NOMO-1 (cell line): ENCODE measurements at regions not wholly inside any gene's neighbourhood (a gene's known extent, or its start where the extent isn't known, plus 50 kb on each side); places are given as distances from the start of the nearest gene placed in this dataset.

ENCODE experiments used
- DNase-seq, 2 experiments: peaks; one replicate each; lab custom pipeline; 2025; ENCODE audit not compliant: unreplicated experiment in 2 of 2; lab: John Stamatoyannopoulos, UW

DNA sequence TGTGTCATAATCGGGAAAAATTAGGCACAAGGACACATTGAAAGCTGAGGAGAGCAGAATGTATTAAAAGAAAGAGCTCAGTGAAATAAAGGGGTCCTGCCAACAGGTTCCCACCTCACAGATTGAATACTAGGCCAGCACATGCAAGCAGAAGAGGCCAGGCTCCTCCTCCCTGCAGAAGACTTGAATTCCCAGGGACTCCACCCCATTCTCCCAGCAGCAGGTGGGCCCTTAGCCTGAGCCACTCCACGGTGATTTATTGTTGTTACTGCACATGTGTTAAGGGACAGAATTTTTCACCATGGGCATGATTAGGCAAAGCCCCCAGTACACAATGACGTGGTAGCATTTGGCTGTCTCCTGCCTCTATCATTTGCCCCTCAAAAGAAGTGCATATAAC, 1844.7 kb downstream of the NCAM2 start:
- DNase-seq, result no peak

DNA sequence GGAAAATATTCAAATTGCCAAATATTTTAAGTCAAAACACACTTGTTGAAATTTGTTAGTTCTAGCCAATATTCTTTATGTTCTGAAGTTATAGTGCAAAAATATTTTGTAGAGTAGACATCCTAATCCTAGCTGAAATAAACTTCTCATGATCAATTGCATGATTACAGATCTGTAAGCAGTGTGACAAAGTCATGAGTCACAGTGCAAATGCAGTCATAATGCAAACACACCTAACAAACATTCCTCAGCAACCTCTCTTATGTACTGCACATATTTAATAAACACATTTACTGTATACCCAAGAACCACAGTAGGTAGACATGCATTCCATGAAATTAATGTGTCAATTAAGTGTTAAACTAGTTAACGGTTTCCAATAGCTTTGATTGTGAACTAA, 1857.4 kb downstream of the NCAM2 start:
- DNase-seq, result no peak

DNA sequence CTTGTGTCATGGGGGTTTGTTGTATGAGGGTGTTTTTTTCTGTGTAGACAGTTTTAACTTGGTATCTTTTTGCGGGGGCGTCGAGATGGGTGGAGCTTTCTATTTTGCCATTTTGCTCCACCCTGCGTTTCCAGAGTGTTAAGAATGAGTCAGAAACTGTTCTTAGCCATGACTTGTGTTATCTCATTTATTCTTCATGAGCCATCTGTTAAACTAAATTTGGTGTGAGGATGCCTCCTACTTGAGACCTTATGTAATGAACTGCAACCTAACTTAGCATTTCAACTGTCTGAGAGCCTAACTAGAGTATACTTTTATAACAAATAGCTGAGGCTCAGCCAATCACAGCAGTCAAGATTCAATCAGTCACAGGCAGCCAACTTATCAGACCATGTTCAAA, 1873.5 kb downstream of the NCAM2 start:
- DNase-seq, result no peak

DNA sequence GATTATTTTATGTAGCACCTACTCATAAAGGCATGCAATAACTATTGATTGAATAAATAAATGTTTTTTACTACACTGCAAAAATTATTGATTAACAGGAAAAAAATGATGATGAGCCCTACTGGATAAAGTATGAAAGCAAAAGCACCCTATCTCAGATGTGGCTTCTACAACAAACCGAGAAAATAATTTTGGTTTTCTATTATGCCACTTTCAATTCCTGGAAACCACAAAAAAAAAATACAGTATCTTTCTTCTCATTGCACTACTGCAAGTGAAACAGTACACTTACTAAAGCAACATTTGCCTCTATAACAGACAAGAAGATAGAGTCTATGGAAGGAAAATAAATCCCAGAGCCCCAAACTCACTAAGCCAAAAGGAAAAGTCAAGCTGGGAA, 1882.4 kb downstream of the NCAM2 start:
- DNase-seq, result no peak

DNA sequence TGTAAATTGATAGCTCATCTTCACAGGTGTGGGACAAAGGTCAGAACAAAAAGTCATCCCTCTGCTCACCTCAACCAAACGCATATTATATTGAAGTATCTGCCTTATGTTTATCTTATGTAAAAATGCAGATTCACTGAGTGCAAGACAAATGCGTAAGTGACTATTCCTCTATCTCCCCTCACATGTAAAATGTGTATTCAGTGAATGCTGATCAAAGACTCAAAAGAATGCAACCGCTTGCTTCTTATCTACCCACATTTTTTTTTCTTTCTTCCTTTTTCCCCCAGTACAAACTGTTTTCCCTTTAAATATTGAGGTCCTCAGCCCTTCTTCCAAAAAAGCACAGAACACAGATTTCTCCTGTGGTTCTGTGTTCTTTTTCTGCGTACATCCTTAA, 1882.9 kb downstream of the NCAM2 start:
- DNase-seq, result no peak

DNA sequence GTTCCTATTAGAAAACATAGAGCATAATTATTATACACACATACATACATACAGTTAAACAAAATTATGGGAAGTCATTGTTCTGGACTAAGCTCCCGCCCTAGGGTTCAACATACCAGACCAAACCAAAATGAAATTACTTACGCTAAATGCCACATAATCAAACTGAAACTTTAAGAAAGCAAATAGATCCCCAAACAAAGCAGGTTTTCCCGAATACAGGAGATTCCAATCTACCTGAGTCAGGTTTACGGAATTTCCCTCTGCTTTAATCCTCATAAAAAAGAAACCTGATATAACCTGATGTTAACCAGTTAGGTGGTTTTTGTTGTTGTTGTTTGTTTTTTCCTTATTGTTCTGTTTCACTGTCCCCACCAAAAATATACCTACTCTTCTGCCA, 1886.9 kb downstream of the NCAM2 start:
- DNase-seq, result no peak

DNA sequence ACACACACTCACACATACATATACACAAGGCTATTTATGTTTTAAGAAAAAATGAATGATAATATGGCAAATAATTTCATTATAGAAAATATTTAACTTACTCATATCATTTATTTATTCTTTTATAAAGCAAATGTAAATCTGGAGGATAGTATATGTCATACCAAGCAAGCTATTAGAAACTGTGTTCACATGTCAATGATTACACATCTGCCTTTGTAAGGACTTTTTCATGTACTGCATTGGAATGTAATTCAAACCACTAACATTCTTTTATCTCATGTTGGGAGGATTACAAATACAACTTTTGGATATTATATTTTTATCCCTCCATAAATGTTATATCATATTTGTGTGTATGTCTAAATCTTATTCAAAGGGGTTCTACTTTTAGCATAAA, 1887.4 kb downstream of the NCAM2 start:
- no peak for DNase-seq

DNA sequence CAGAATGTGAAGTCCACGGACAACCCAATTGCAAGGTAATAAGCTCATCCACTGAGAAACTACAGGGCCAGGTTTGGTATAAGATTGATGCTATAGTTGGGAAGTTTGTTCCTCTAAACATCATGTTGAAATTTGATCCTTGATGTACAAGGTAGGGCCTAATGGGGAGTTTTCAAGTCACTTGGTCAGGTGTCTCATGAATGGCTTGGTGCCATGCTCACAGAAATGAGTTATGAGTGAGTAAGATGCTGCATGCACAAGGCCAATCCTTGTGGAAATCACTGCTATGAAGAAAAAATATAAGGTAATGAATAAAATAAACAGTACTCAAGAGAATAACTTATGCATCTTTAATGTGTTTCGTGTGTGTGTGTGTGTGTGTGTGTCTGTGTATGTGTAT, 1891.2 kb downstream of the NCAM2 start:
- no peak for DNase-seq

DNA sequence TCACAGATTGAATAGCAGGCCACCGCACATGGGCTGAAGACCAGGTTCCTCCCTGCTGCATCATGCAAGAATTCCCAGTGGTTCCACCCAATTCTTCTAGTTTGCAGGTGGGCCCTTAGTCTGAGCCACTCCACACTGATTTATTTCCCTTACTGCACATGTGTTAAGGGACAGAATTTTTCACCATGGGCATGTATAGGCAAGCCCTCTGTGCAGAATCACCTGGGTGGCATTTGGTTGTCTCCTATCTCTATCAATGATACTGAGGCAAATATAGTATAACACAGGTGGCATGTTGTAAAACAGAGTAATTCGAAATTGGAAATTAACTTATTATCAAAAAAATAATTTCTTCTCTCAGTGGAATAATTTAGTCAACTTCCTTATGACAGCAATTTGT, 1892.4 kb downstream of the NCAM2 start:
- no peak for DNase-seq

DNA sequence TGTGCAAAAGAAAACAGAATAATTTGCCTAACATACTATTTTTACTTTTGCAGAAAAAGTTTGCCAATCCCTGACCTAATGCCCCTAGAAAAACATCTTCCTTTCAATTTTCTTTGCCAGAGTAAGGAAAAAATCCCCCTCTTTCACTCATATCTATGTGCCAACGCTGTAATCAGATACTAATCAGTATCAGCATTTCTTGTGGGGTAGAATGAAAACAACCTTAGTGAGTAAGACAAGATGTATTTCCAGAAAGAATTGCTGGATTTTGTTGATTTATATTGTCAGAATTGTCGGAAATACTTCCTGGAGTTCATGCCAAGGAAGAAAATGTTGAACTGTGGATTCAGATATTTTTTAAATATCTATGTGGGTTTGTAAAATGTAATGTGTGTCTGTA, 1893.8 kb downstream of the NCAM2 start:
- no peak for DNase-seq

DNA sequence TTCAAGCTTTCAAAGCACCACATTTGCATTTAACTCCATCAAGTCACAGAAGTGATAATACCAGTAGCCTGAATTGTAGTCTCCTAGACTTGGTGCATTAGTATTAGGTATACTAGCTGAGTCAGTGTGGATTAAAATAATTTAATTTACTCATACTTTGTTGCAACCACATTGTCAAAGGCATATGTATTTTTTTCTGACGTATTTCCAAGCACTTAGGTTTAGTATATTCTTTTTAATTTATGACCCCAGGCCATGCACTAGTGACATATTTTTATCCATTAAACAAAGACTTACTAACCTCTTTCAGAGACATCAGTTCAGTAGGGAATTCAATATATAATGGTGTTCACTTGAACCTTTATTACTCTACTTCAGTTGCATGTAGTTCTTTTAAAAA, 1894.5 kb downstream of the NCAM2 start:
- DNase-seq, result no peak

DNA sequence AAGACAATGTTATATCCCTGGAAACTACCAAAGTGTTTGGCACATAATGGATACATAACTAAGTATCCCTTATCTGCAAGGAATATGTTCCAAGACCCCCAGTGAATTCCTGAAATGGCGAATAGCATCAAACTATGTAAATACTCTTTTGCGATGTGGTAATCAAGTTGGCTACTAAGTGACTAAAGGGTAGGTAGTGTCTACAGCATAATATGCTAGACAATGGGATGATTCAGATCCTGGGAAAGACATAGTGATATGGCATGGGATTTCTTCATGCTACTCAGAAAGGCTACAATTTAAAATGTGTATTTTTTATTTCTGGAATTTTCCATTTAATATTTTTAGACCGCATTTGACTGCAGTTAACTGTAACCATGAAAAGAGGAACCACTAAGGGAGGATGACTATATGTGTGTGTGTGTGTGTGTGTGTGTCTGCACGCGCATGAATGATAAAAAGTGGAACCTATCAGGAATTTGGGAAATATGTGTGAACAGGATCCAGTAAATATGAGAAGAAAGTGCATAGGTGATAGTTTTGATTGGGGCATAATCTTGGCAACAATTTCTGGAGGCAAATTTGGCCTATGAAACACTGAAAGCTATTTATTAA, 1899.9 kb downstream of the NCAM2 start:
- no peak for DNase-seq

DNA sequence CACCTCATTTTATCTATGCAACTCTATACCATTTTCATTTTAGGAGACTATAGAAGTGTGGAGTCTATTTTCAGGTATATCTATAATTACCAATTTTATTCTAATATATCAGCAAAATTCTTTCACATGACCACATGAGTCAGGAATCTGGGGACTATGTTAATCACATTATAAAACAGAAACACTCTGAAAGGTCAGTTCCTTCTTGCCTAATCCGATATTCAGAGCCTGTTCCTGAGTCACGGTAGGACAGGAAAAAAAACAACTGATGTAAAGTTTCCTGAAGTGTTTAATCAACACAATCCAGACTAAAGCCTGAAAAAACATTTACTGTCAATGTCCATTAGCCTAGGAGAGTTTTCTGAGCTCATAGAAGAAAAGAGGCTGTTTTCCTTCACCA, 1902.3 kb downstream of the NCAM2 start:
- DNase-seq, result no peak

DNA sequence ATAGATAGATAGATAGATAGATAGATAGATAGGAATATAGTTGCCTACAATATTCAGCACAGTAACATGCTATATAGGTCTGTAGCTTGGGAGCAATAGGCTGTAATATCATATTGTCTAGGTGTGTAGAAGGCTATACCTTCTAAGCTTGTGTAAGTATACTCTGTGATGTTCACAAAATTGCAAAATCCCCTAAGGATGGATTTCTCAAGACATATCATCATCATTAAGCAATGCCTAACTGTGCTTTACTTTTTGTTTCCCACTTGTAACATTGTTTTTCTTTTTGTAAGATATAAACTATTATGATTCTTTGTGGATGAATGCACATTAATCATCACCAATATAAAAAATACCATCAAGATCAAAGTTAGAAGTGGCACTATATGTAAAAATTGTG, 1905.6 kb downstream of the NCAM2 start:
- DNase-seq, result no peak

DNA sequence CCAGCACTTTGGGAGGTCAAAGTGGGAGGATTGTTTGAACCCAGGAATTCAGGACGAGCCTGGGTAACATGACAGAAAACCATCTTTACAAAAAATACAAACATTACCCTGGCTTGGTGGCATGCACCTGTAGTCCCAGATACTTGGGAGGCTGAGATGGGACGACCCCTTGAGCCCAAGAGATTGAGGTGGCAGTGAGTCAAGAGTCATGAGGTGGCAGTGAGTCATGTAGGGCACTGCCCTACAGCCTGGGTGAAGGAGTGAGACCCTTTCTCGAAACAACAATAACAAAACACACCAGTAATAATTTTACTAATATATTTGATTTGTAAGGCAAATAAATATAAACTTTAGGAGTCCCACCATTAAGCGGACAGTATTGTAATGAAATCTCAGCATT, 1906.2 kb downstream of the NCAM2 start:
- no peak for DNase-seq

DNA sequence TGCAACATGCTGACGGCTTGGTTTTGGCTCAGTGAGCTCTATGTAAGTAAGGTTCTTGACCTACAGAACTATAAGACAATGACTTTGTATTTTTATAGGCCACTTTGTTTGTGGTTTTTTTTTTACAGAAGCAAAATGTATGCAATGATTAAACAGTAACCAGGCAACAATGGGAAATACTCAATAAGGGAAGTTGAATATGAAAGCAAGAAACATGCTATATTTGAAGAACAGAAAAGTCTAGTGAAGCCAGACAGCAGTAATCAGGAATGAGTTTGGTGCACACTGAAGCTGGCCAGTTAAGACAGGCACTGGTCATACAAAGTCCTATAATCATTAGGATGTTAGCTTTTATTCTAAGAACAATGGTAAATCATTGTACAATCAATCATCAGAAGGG, 1926.8 kb downstream of the NCAM2 start:
- DNase-seq, result no peak

DNA sequence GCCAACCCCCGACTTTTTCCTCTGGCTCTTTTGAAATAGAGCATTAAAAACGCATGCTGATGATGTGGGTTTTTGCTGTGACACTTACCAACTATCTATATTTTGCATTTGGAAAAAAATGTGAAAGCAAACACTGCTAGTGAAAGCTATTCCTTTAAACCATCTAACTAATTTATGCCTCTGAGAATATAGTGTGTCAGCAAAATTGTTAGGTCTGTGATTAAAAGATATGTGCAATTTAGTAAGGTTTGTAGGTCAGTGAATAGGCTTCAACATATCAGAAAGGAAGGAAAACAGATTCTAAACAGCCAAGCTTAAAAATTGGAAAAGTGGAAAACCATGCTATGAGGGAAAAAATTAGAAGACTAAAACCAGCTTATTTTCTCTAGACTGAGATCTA, 1929.3 kb downstream of the NCAM2 start:
- no peak for DNase-seq

DNA sequence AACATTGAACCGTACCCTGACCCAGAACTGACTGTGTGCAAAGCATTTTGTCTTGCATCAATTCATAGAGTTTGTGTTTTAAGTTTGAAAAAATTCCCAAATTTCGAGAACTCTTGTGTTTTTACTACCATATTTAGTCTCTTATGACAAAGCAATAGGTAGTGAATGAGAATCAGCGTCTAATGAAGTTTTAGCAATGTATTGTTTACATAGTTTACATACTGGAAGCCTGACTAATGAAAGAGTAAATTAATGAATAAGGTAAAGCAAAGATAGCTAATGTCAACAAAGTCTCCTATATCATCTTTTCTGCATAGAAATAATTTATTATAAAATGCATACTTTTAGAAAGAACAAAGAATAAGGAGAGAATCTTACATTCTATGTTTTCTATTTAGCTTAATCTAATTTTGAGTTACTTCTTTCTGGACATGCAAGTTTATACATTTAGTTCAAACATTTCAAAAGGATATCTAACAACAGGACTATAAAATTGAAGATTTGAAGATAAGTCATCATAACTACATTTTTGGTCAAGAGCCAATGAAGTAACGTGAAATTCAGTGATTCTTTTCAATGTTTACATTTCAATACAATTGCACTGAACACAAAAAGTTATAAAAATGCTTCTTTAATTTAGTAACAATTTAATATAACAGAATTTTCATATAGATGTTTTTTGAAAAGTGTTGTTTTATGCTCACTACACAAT, 1943.7 kb downstream of the NCAM2 start:
- DNase-seq, result no peak

DNA sequence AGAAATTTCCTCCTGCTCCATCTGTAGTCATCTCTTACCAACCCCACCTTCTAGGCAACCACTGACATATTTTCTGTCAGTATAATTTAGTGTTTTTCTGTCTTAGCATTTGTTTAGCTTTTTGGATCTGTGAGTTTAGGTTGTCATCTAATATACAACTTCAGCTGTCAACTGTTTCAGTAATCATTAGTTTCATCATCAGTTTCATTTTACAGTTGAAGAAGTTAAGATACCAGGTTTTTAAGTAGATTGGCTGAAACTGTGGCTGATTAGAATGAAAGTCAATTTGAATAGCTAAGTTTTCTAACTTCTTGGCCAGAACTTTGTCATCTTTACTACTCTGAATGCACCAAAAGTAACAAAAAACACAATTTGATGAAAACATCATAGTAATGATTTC, 1957.3 kb downstream of the NCAM2 start:
- no peak for DNase-seq

DNA sequence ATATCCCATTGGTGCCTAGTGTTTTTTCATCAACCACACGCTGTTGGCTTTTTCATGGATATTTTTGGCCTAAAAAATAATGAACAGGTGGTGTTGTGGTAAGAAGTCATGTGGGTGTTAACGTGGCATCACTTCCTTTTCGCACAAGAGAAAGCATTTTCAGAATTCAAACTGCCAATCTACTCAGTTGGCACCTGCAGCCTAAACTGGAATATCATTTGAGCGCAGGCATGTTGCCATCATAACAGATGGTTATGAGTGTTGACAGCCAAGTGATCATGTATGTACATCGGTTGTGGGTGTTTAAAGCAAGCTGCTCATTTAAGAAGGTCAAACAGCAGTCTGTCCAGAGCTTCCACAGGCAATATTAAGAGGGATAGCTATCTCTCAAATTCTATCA, 1963.0 kb downstream of the NCAM2 start:
- no peak for DNase-seq

DNA sequence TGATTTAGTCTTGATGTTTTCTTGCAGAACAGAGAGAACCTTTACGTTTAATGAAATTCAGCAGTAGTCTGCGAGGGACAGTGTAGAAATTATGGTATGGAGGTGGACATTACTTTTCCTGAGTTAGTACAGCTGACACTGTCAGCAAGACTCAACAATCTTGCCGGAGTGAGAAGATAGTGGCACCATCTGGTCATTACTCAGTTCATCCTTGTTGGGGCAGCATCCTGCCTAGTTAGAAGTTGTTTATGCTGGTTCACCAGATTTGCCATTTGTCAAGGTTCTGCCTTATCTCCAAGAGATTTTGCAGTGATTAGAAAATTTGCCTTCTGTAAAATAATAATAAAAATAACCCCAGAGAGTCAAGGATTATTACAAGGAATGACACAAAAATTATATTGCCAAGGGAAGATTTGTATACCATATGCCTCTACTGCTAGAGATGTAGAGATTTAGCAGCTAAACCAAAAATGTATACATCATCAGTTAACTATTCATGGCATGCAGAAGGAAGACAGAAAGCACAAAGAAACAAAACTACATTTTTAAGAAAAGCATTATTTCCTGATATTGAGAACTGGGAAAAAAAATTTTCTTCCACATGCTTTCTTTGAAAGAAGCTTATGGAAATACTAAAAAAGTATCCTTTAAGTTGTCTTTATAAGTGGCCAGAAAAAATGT, 1967.4 kb downstream of the NCAM2 start:
- no peak for DNase-seq

DNA sequence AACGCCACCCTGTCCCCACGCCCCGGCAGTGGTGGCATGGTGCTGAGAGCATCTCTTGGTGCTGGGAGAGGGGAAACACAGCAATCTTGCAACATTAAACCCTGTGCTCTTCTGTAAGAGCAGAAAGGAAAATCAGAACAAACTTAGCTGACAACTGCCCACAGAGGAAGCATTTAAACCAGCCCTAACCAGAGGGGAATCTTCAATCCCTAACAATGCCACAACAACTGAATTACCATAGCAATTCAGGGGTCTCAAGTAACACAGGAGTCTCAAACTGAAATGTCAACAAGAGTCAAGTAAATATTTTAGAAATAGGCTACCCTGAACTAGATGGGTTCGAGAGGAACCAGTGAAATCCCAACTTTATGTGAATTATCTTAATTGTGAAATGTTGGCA, 1983.6 kb downstream of the NCAM2 start:
- DNase-seq, result no peak
